ENCODE measurements at regions not wholly inside any gene's neighbourhood (a gene's known extent, or its start where the extent isn't known, plus 50 kb on each side); places are given as distances from the start of the nearest gene placed in this dataset.

DNA sequence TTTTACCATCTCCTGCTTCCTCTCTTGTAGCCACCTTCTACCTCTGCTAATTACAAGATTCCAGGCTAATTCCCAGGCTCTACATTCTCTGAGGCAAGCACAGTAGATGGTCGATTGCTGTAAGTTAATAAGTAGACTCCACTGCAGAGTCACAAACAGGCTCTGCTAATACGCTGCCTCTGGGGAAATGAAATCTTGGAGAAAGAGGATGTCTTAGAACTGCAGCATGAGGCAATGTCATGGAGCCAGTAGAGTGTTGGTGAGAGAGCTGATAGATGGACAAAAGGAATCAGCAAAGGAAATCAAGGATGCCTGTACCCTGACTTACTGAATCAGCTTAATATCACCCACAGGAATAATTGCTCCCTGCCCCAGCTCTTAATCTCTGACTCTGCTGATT lies 1260.3 kb downstream of the XPNPEP1 start:
- TF ChIP-seq EZH2 (IDR thresholded peaks at IDR 0.05) (no peak), POLR2AphosphoS5 (IDR thresholded peaks at IDR 0.05; ENCODE audit: borderline replicate concordance, low read depth, low read length) (no peak), FOXP2 (optimal IDR thresholded peaks at IDR 0.05; ENCODE audit: control extremely low read depth, extremely low read length, insufficient read depth) (no peak)

Measured in SK-N-MC (cell line).